Daoy (cell line): ENCODE measurements at regions not wholly inside any gene's neighbourhood (a gene's known extent, or its start where the extent isn't known, plus 50 kb on each side); places are given as distances from the start of the nearest gene placed in this dataset.

ENCODE experiments used
- DNase-seq: peaks from one replicate; pipeline ENCODE4 v3.0.0-alpha.2; 2015; ENCODE audit warnings: low read depth

GRCh38 chr1:112219267-112219666, 176.7 kb upstream of the CTTNBP2NL start:
- DNase-seq, result no peak

GRCh38 chr1:112230232-112230631, 165.8 kb upstream of the CTTNBP2NL start:
- DNase-seq, result no peak

GRCh38 chr1:112231331-112231730, 164.7 kb upstream of the CTTNBP2NL start:
- DNase-seq, result no peak

- DNase-seq, result no peak
Observed at GRCh38 chr1:112232848-112233247, 163.2 kb upstream of the CTTNBP2NL start.

GRCh38 chr1:112234710-112235109, 161.3 kb upstream of the CTTNBP2NL start:
- no peak for DNase-seq

GRCh38 chr1:112237983-112238545, 157.9 kb upstream of the CTTNBP2NL start:
- DNase-seq, result no peak

GRCh38 chr1:112239683-112240330, 156.2 kb upstream of the CTTNBP2NL start:
- DNase-seq, result no peak

- no peak for DNase-seq
Observed at GRCh38 chr1:112242470-112242869, 153.5 kb upstream of the CTTNBP2NL start.

- no peak for DNase-seq
Observed at GRCh38 chr1:112244131-112244530, 151.9 kb upstream of the CTTNBP2NL start.

GRCh38 chr1:112245114-112245513, 150.9 kb upstream of the CTTNBP2NL start:
- DNase-seq, result no peak

- DNase-seq, result no peak
Observed at GRCh38 chr1:112247036-112247597, 148.9 kb upstream of the CTTNBP2NL start.

GRCh38 chr1:112247961-112248360, 148.1 kb upstream of the CTTNBP2NL start:
- no peak for DNase-seq

GRCh38 chr1:112250892-112251291, 145.1 kb upstream of the CTTNBP2NL start:
- no peak for DNase-seq

- DNase-seq, result peak; percentile 24
Observed at GRCh38 chr1:112251766-112252506, 144.1 kb upstream of the CTTNBP2NL start.

GRCh38 chr1:112253366-112253765, 142.6 kb upstream of the CTTNBP2NL start:
- no peak for DNase-seq

- DNase-seq, result no peak
Observed at GRCh38 chr1:112255080-112255479, 140.9 kb upstream of the CTTNBP2NL start.

- no peak for DNase-seq
Observed at GRCh38 chr1:112256411-112256810, 139.6 kb upstream of the CTTNBP2NL start.

- no peak for DNase-seq
Observed at GRCh38 chr1:112257043-112257835, 138.8 kb upstream of the CTTNBP2NL start.

GRCh38 chr1:112260699-112261098, 135.3 kb upstream of the CTTNBP2NL start:
- no peak for DNase-seq

- no peak for DNase-seq
Observed at GRCh38 chr1:112262316-112262715, 133.7 kb upstream of the CTTNBP2NL start.

GRCh38 chr1:112263042-112263441, 133.0 kb upstream of the CTTNBP2NL start:
- DNase-seq, result no peak

GRCh38 chr1:112263453-112263852, 132.6 kb upstream of the CTTNBP2NL start:
- DNase-seq, result no peak
